ENCODE measurements at regions not wholly inside any gene's neighbourhood (a gene's known extent, or its start where the extent isn't known, plus 50 kb on each side); places are given as distances from the start of the nearest gene placed in this dataset.

GRCh38 chr2:235170016-235170415, 218.2 kb downstream of the SH3BP4 start:
- Histone ChIP-seq H3K36me3 (ENCODE audit: insufficient read depth, low read length) (no peaks in the 10 kb centered on the region), H3K4me1 (ENCODE audit: control insufficient read depth, insufficient read depth, low read length, unreplicated experiment) (peaks cover 35% of the 10 kb centered on the region), H3K4me3 (ENCODE audit: low read depth, low read length) (peak overlapping the region; percentile 49; the same call in 1 of the 2 replicates), H3K27me3 (ENCODE audit: insufficient read depth, low read length) (no peaks in the 10 kb centered on the region), H2AFZ (ENCODE audit: low read length, unreplicated experiment) (peak overlapping the region; percentile 32), H3K79me2 (ENCODE audit: control insufficient read depth, insufficient read depth, low read length, unreplicated experiment) (no peaks in the 10 kb centered on the region), H3K27ac (ENCODE audit: low read depth, low read length) (peak overlapping the region; percentile 93)

- Histone ChIP-seq H3K4me1 (ENCODE audit: control insufficient read depth, insufficient read depth, low read length, unreplicated experiment) (peaks cover 35% of the 10 kb centered on the region), H2AFZ (ENCODE audit: low read length, unreplicated experiment) (peak overlapping the region; percentile 44), H3K27me3 (ENCODE audit: insufficient read depth, low read length) (no peaks in the 10 kb centered on the region), H3K79me2 (ENCODE audit: control insufficient read depth, insufficient read depth, low read length, unreplicated experiment) (no peaks in the 10 kb centered on the region), H3K4me3 (ENCODE audit: low read depth, low read length) (peak overlapping the region; percentile 49), H3K27ac (ENCODE audit: low read depth, low read length) (peak overlapping the region; percentile 93), H3K36me3 (ENCODE audit: insufficient read depth, low read length) (no peaks in the 10 kb centered on the region)
These were observed 219.0 kb downstream of the SH3BP4 start for GRCh38 chr2:235170536-235171521.

GRCh38 chr2:235171550-235172031, 219.8 kb downstream of the SH3BP4 start:
- H3K4me3 ChIP-seq (ENCODE audit: low read depth, low read length): peak overlapping the region; percentile 49
- no peaks in the 10 kb centered on the region for H3K27me3 ChIP-seq (ENCODE audit: insufficient read depth, low read length)
- no peaks in the 10 kb centered on the region for H3K79me2 ChIP-seq (ENCODE audit: control insufficient read depth, insufficient read depth, low read length, unreplicated experiment)
- H2AFZ ChIP-seq (ENCODE audit: low read length, unreplicated experiment): peak overlapping the region; percentile 44
- H3K36me3 ChIP-seq (ENCODE audit: insufficient read depth, low read length): no peaks in the 10 kb centered on the region
- H3K27ac ChIP-seq (ENCODE audit: low read depth, low read length): peak overlapping the region; percentile 93
- peaks cover 35% of the 10 kb centered on the region for H3K4me1 ChIP-seq (ENCODE audit: control insufficient read depth, insufficient read depth, low read length, unreplicated experiment)

GRCh38 chr2:235180642-235181041, 228.8 kb downstream of the SH3BP4 start:
- Histone ChIP-seq H3K4me3 (ENCODE audit: low read depth, low read length) (no peak overlapping the region), H3K27ac (ENCODE audit: low read depth, low read length) (no peak overlapping the region), H3K36me3 (ENCODE audit: insufficient read depth, low read length) (no peaks in the 10 kb centered on the region), H3K4me1 (ENCODE audit: control insufficient read depth, insufficient read depth, low read length, unreplicated experiment) (no peaks in the 10 kb centered on the region), H2AFZ (ENCODE audit: low read length, unreplicated experiment) (no peak overlapping the region), H3K79me2 (ENCODE audit: control insufficient read depth, insufficient read depth, low read length, unreplicated experiment) (no peaks in the 10 kb centered on the region), H3K27me3 (ENCODE audit: insufficient read depth, low read length) (peaks cover 15% of the 10 kb centered on the region; the same call in 1 of the 2 replicates)

- H3K27ac ChIP-seq (ENCODE audit: low read depth, low read length): no peak overlapping the region
- no peaks in the 10 kb centered on the region for H3K79me2 ChIP-seq (ENCODE audit: control insufficient read depth, insufficient read depth, low read length, unreplicated experiment)
- H3K36me3 ChIP-seq (ENCODE audit: insufficient read depth, low read length): no peaks in the 10 kb centered on the region
- no peak overlapping the region for H3K4me3 ChIP-seq (ENCODE audit: low read depth, low read length)
- no peak overlapping the region for H2AFZ ChIP-seq (ENCODE audit: low read length, unreplicated experiment)
- H3K27me3 ChIP-seq (ENCODE audit: insufficient read depth, low read length): 0 out of 2 replicates have a peak, but pooled peaks cover 11% of the 10 kb centered on the region
- H3K4me1 ChIP-seq (ENCODE audit: control insufficient read depth, insufficient read depth, low read length, unreplicated experiment): no peaks in the 10 kb centered on the region
These were observed 232.0 kb downstream of the SH3BP4 start for GRCh38 chr2:235183786-235184185.

- H3K36me3 ChIP-seq (ENCODE audit: insufficient read depth, low read length): no peaks in the 10 kb centered on the region
- no peak overlapping the region for H3K27ac ChIP-seq (ENCODE audit: low read depth, low read length)
- H3K27me3 ChIP-seq (ENCODE audit: insufficient read depth, low read length): peaks cover 12% of the 10 kb centered on the region; the same call in 1 of the 2 replicates
- H3K4me3 ChIP-seq (ENCODE audit: low read depth, low read length): no peak overlapping the region
- H3K4me1 ChIP-seq (ENCODE audit: control insufficient read depth, insufficient read depth, low read length, unreplicated experiment): no peaks in the 10 kb centered on the region
- H3K79me2 ChIP-seq (ENCODE audit: control insufficient read depth, insufficient read depth, low read length, unreplicated experiment): no peaks in the 10 kb centered on the region
- H2AFZ ChIP-seq (ENCODE audit: low read length, unreplicated experiment): no peak overlapping the region
These were observed 236.0 kb downstream of the SH3BP4 start for GRCh38 chr2:235187806-235188205.

GRCh38 chr2:235191486-235191885, 239.7 kb downstream of the SH3BP4 start:
- Histone ChIP-seq H3K79me2 (ENCODE audit: control insufficient read depth, insufficient read depth, low read length, unreplicated experiment) (no peaks in the 10 kb centered on the region), H2AFZ (ENCODE audit: low read length, unreplicated experiment) (no peak overlapping the region), H3K4me1 (ENCODE audit: control insufficient read depth, insufficient read depth, low read length, unreplicated experiment) (no peaks in the 10 kb centered on the region), H3K36me3 (ENCODE audit: insufficient read depth, low read length) (no peaks in the 10 kb centered on the region), H3K27ac (ENCODE audit: low read depth, low read length) (no peak overlapping the region), H3K27me3 (ENCODE audit: insufficient read depth, low read length) (peaks cover 22% of the 10 kb centered on the region; the same call in 1 of the 2 replicates), H3K4me3 (ENCODE audit: low read depth, low read length) (peak overlapping the region; percentile 70)

GRCh38 chr2:235191978-235192377, 240.2 kb downstream of the SH3BP4 start:
- Histone ChIP-seq H3K4me1 (ENCODE audit: control insufficient read depth, insufficient read depth, low read length, unreplicated experiment) (no peaks in the 10 kb centered on the region), H3K4me3 (ENCODE audit: low read depth, low read length) (peak overlapping the region; percentile 70), H3K36me3 (ENCODE audit: insufficient read depth, low read length) (no peaks in the 10 kb centered on the region), H3K27me3 (ENCODE audit: insufficient read depth, low read length) (peaks cover 22% of the 10 kb centered on the region; the same call in 1 of the 2 replicates), H3K79me2 (ENCODE audit: control insufficient read depth, insufficient read depth, low read length, unreplicated experiment) (no peaks in the 10 kb centered on the region), H2AFZ (ENCODE audit: low read length, unreplicated experiment) (no peak overlapping the region), H3K27ac (ENCODE audit: low read depth, low read length) (no peak overlapping the region)

- Histone ChIP-seq H2AFZ (ENCODE audit: low read length, unreplicated experiment) (no peak overlapping the region), H3K27me3 (ENCODE audit: insufficient read depth, low read length) (peaks cover 27% of the 10 kb centered on the region; the same call in 1 of the 2 replicates), H3K79me2 (ENCODE audit: control insufficient read depth, insufficient read depth, low read length, unreplicated experiment) (no peaks in the 10 kb centered on the region), H3K27ac (ENCODE audit: low read depth, low read length) (no peak overlapping the region), H3K4me3 (ENCODE audit: low read depth, low read length) (no peak overlapping the region), H3K36me3 (ENCODE audit: insufficient read depth, low read length) (no peaks in the 10 kb centered on the region), H3K4me1 (ENCODE audit: control insufficient read depth, insufficient read depth, low read length, unreplicated experiment) (no peaks in the 10 kb centered on the region)
These were observed 242.5 kb downstream of the SH3BP4 start for GRCh38 chr2:235194351-235194750.

GRCh38 chr2:235194836-235195235, 243.0 kb downstream of the SH3BP4 start:
- no peak overlapping the region for H3K27ac ChIP-seq (ENCODE audit: low read depth, low read length)
- H2AFZ ChIP-seq (ENCODE audit: low read length, unreplicated experiment): no peak overlapping the region
- peaks cover 29% of the 10 kb centered on the region; the same call in 1 of the 2 replicates for H3K27me3 ChIP-seq (ENCODE audit: insufficient read depth, low read length)
- no peaks in the 10 kb centered on the region for H3K4me1 ChIP-seq (ENCODE audit: control insufficient read depth, insufficient read depth, low read length, unreplicated experiment)
- no peak overlapping the region for H3K4me3 ChIP-seq (ENCODE audit: low read depth, low read length)
- H3K79me2 ChIP-seq (ENCODE audit: control insufficient read depth, insufficient read depth, low read length, unreplicated experiment): no peaks in the 10 kb centered on the region
- H3K36me3 ChIP-seq (ENCODE audit: insufficient read depth, low read length): no peaks in the 10 kb centered on the region

Measured in ACC112 (cell line).